ENCODE measurements at regions not wholly inside any gene's neighbourhood (a gene's known extent, or its start where the extent isn't known, plus 50 kb on each side); places are given as distances from the start of the nearest gene placed in this dataset.
"Not testable (repeated sequence)": the region's sequence is repeated elsewhere in the genome, so short reads cannot be mapped to it uniquely, and the experiment has no call there.

DNA sequence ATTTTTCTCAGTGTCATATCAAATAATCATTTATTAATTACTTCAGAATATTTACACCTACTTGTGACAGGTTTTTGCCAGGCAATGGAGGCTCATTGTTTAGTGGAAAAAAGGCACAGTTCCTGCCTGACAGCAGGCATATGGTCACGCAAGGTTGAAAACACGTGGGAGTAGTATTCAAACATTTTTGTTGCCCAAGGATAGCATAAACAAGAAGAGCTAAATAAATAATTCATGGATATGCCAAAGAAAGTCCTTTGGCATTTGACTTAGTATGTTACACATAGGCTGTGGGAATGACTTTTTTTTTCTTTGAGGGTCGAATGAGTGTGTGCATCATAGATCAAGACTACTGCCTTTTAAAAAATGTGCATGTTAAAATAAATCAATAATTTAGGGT, 120.5 kb upstream of the SEMA3E start:
- intact Hi-C loops (cut with DNase I): no loop called here
- DNase-seq (no peak), ATAC-seq (no peak)

DNA sequence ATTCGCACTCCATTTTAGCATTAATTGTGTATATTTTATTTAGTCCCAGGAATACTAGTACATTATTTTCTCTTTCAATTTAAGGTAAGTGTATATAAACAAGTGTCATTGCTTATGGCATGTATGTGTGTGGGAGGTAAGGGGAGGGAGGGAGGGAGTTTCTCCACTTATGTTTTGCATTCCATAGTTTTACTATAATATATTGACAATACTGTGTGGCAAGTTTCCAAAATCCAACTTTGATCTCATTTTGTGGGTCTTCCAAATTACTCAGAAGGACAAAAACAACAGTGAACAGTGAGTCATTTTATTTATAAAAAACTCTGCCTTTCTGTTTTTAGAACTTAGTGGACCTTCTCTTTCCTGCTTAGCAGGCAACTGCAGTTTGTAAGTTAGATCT, 102.3 kb upstream of the SEMA3E start:
- intact Hi-C loops (cut with DNase I): no loop called here
- DNase-seq: no peak
- no peak for ATAC-seq

DNA sequence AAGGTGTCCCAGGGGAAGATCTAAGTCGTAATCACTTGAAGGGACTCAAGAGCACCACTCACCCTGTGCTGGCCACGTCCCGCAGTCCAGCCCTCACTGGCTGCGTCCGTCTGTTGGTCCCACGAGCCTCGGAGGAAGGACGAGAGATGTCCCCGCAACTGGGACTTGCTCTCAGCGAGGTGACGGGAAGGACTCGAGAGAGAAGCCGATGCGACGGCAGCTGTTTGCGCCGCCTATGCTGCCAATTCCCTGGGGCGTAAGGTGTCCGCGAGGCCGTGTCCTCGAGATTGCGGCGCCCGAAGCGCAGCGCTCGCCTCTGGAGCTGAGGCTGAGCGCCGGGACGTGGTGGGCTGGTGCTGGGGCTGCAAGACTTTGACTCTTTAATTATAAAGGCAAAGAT, 100.6 kb upstream of the SEMA3E start:
- ATAC-seq (no peak), DNase-seq (peak; percentile 16)
- intact Hi-C loops (cut with DNase I): no loop called here

DNA sequence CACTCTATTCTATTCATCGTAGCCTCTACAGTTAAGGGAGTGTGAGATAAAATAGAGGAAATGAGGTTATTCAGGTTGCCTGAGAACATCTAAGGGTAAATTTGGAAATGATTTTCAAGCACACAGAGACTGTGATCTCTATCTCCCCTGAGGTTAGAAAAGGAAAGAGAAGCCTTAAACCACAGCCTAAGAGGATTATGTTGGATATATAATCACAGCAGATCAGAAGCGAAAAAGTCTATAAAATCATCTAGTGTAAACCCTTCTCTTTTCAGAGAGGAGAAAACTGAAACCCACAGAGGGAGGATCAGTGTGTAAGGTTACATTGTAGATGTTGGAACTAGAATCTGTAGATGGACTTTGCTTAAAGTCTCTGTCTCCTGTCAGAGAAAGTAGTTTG, 90.6 kb upstream of the SEMA3E start:
- ATAC-seq: no peak
- intact Hi-C loops (cut with DNase I): no loop called here
- no peak for DNase-seq

DNA sequence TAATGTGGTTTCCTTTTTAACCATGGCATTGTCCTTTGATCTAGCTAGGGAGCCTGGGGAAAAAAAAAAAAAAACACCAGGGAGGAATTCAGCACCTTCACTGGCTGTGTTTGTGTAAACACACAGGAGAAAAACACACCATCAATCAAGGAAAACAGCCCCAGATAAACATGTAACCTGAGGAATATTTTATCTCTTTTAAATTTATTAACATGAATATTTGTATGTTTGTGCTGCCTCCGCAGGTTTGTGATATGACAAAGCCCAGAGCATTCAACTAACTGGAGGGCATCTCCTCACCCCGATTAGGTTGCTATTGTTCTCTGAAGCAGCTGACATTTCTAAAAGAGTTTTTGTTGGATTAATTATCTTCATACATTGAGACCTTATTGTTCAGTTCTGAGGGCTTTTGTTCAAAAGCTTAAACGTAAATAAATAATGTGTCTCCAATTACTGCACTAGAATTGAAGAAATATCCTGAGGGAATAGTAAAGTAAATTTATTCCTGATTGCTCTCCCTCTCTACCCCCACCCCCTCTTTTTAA, 89.4 kb upstream of the SEMA3E start:
- DNase-seq: no peak
- no peak for ATAC-seq
- intact Hi-C loops (cut with DNase I): no loop called here

DNA sequence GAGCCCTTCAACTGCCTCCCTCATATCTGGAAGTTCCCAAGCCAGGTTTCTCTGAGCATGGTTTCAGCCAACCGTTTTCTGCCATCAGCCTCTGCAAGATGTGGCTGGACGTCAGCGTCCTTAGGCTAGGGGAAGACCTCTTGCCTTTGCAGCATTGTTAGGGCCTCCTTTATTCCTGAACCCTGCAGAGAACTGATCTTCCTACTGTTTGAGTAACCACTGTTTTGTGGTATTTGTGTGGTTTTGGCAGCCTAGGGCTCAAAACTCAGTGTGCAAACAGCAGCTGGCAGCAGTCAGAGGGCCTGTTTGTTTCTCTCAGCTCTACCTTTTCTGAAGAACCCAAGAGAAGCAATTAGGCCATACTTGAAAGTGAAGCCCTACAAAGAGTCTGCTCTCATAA, 83.4 kb upstream of the SEMA3E start:
- no peak for DNase-seq
- intact Hi-C loops (cut with DNase I): no loop called here

DNA sequence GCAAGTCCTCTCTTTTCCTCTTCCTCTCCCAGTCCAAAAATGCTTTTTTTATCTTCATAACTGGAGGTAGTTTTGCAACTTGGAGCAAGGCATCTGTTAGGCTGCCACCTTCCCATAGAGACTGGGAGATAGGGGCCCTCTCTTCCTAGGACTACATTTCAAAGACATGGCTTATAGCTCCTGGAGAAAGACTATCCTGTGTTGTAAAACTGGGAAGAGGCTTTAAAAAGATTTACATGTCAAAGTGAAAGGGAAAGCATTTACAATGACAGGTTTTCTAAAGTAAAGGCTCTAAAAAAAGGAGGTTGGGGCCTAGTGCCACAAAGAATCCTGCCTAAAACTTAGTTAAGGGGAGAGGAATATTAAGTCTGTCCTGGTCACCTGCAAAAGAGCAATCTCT, 82.2 kb upstream of the SEMA3E start:
- ATAC-seq: no peak
- no peak for DNase-seq
- intact Hi-C loops (cut with DNase I): no loop called here

More for the DNA sequence above, 83.4 kb upstream of the SEMA3E start:
- ATAC-seq: no peak

DNA sequence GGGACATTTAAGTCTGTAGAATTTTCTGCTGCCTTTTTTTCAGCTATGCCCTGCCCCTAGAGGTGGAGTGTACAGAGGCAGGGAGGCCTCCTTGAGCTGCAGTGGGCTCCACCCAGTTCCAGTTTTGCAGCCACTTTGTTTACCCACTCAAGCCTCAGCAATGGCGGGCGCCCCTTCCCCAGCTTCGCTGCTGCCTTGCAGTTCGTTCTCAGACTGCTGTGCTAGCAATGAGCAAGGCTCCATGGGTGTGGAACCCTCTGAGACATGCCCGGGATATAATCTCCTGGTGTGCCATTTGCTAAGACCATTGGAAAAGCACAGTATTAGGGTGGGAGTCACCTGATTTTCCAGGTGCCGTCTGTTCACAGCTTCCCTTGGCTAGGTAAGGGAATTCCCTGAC, 68.0 kb upstream of the SEMA3E start:
- ATAC-seq; intact Hi-C loops (cut with DNase I): not testable (repeated sequence)

DNA sequence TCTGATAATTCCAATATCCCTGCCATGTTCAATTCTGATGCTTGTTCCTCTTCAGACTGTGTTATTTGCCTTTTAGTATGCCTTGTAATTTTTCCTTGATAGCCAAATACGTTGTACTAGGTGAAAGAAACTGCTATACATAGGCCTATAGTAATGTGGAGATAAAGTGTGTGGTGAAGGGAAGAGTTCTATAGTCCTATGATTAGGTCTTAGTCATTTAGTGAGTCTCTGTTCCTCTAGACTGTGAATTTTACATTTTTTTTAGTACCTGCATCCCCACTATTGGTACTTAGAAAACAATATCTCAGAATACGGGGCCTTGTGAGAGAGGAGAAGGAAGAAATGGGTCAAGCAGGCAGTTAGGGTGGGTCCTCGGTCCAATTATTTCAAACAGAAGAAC, 59.6 kb upstream of the SEMA3E start:
- no peak for DNase-seq
- intact Hi-C loops (cut with DNase I): no loop called here
- ATAC-seq: no peak

More for the DNA sequence above, 68.0 kb upstream of the SEMA3E start:
- not testable (repeated sequence) for DNase-seq

DNA sequence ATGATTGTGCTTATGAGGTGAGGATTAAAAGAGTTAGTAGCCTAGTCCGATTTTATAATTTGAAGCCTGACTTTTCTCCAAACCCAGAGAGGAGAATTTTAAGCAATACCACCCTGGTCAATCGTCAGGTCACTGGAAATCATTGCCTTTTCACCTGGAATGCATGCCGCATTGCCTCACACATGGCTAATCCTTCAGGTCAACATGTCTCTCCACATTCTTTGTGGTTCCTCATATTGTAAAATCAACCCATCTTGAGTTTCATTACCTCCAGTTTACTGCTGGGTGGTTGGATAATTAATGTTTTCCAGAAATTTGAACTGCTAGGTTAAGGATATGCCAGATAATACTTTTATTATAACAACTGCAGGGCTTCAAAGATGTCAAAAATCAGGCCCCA, 55.6 kb upstream of the SEMA3E start:
- ATAC-seq: no peak
- intact Hi-C loops (cut with DNase I): no loop called here

DNA sequence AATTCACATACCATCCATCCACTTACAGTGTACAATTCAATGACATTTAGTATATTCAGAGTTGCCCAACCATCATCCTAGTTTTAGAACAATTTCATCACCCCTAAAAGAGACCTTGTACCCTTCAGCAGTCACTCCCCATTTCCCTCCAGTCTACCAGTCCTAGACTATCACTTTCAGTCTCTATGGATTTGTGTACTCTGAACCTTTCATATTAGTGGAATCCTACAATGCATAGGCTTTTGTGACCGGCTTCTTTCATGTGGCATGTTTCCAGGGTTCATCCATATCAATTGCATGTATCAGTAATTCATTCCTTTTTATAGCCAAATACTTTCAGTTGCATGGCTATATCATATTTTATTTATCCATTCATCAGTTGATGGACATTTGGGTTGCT, 53.5 kb upstream of the SEMA3E start:
- DNase-seq: no peak
- ATAC-seq: no peak
- intact Hi-C loops (cut with DNase I): no loop called here

More for the DNA sequence above, 55.6 kb upstream of the SEMA3E start:
- no peak for DNase-seq

DNA sequence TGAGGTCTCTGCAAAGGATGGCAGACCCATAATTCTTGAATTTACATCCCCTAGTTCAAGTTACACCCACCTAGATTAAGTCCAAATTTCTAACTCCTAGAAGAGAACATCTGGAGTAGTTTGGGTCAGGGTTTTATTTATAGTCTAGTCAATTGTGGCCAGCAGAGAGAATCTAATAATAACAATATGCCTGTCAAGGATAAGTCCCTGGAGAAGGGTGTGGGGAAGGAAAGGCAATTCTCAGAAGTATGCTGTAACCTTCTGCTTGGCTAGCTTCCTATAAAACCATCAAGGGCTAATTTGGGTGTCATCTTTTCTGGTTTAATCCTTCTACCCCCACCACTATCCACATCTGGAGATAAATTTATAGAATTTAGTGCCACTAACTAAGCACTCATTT, 52.8 kb upstream of the SEMA3E start:
- no peak for ATAC-seq
- DNase-seq: no peak
- intact Hi-C loops (cut with DNase I): no loop called here
